HEK293T (cell line): ENCODE measurements at regions not wholly inside any gene's neighbourhood (a gene's known extent, or its start where the extent isn't known, plus 50 kb on each side); places are given as distances from the start of the nearest gene placed in this dataset.

ENCODE experiments used
- CTCF ChIA-PET: fragments of 350-600 bp; formaldehyde crosslinking; extraction: SDS; loops from one replicate; lab custom pipeline; 2021; ENCODE audit warnings: antibody characterized with exemption, inconsistent platforms; lab: Yijun Ruan, JAX
- POLR2A ChIA-PET: fragments of 350-600 bp; formaldehyde crosslinking; extraction: SDS; loops from one replicate; lab custom pipeline; 2020; ENCODE audit warnings: antibody characterized with exemption, inconsistent platforms; lab: Yijun Ruan, JAX
- DNase-seq: peaks from one replicate; pipeline ENCODE4 v3.0.0; 2012; ENCODE audit warnings: mixed read lengths; ENCODE audit errors: extremely low spot score
- ARNT ChIP-seq: fragments of 450-650 bp; IDR thresholded peaks from 2 replicates; pipeline ENCODE4 v1.6.1; 2017; ENCODE audit warnings: mild to moderate bottlenecking
- BHLHE40 ChIP-seq: fragments of 450-650 bp; IDR thresholded peaks from 2 replicates; pipeline ENCODE4 v1.6.1; 2016; ENCODE audit warnings: mild to moderate bottlenecking, moderate library complexity, borderline replicate concordance
- CTBP1 ChIP-seq: fragments of 450-650 bp; IDR thresholded peaks from 2 replicates; pipeline ENCODE4 v1.6.1; 2016; ENCODE audit warnings: borderline replicate concordance
- ELF4 ChIP-seq: fragments of 450-650 bp; IDR thresholded peaks from 2 replicates; pipeline ENCODE4 v1.6.1; 2017; ENCODE audit warnings: antibody characterized with exemption
- FOXA1 ChIP-seq: fragments of 450-650 bp; IDR thresholded peaks from 2 replicates; pipeline ENCODE4 v1.6.1; 2016; ENCODE audit warnings: mild to moderate bottlenecking
- FOXK2 ChIP-seq: fragments of 450-650 bp; IDR thresholded peaks from 2 replicates; pipeline ENCODE4 v1.6.1; 2016; ENCODE audit warnings: mild to moderate bottlenecking
- FOXM1 ChIP-seq: fragments of 450-650 bp; IDR thresholded peaks from 2 replicates; pipeline ENCODE4 v1.6.1; 2017; ENCODE audit warnings: mild to moderate bottlenecking, borderline replicate concordance
- HDGF ChIP-seq: fragments of 450-650 bp; IDR thresholded peaks from 2 replicates; pipeline ENCODE4 v1.6.1; 2017; ENCODE audit warnings: antibody characterized with exemption, borderline replicate concordance
- L3MBTL2 ChIP-seq: fragments of 450-650 bp; conservative IDR thresholded peaks from 2 replicates; pipeline ENCODE4 v1.6.1; 2016; ENCODE audit warnings: mild to moderate bottlenecking
- LEF1 ChIP-seq: fragments of 450-650 bp; IDR thresholded peaks from 2 replicates; pipeline ENCODE4 v1.6.1; 2017; ENCODE audit warnings: mild to moderate bottlenecking, borderline replicate concordance
- NFRKB ChIP-seq: fragments of 450-650 bp; IDR thresholded peaks from 2 replicates; pipeline ENCODE4 v1.6.1; 2016; ENCODE audit warnings: mild to moderate bottlenecking, moderate library complexity
- PKNOX1 ChIP-seq: fragments of 450-650 bp; IDR thresholded peaks from 2 replicates; pipeline ENCODE4 v1.6.1; 2016
- SP1 ChIP-seq: fragments of 450-650 bp; IDR thresholded peaks from 2 replicates; pipeline ENCODE4 v1.6.1; 2017
- SUZ12 ChIP-seq: fragments of 450-650 bp; IDR thresholded peaks from 2 replicates; pipeline ENCODE4 v1.6.1; 2016; ENCODE audit warnings: mild to moderate bottlenecking
- TARDBP ChIP-seq: fragments of 450-650 bp; IDR thresholded peaks from 2 replicates; pipeline ENCODE4 v1.6.1; 2016
- ZNF384 ChIP-seq: fragments of 450-650 bp; IDR thresholded peaks from 2 replicates; pipeline ENCODE4 v1.6.1; 2016

GRCh38 chr9:1743121-1743960, 271.8 kb upstream of the SMARCA2 start:
- ChIA-PET POLR2A (no interaction called here), CTCF (no interaction called here)
- TF ChIP-seq ELF4 (no peak), SP1 (no peak), TARDBP (no peak), SUZ12 (no peak), FOXA1 (no peak), CTBP1 (no peak), NFRKB (no peak), ZNF384 (no peak), L3MBTL2 (no peak), HDGF (no peak), ARNT (no peak)
- no peak for DNase-seq

- DNase-seq: no peak
- no peak for TF ChIP-seq ARNT
- TF ChIP-seq PKNOX1: no peak
- TF ChIP-seq L3MBTL2: no peak
- no peak for TF ChIP-seq TARDBP
- no peak for TF ChIP-seq ELF4
- TF ChIP-seq CTBP1: no peak
- POLR2A ChIA-PET: no interaction called here
- CTCF ChIA-PET: no interaction called here
Observed at GRCh38 chr9:1745980-1746379, 269.2 kb upstream of the SMARCA2 start.

DNA sequence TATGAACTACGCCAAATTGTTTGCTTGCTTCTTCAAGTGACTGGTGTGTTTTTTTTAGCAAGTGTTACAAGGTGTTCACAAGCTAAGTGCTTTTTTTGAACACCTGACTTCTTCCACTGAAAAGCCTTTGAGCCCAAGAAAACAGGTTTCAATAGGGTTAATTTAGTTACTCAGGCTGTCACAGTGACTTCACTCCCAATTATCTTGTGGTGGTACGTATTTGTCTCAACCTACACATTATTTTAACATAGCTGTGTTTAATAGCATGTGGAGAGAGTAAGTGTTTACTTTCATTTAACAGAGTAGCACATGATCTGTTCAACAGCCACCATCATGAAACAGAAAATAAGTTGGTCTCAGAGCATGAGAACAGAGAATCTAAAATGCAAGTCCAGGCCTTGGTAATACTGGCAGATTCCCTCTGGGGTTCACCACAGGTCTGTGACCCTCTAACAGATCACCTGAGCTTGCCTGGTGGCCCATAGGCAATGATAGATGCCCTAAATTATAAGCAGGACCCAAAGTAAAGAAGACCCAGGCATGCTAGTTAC, 267.7 kb upstream of the SMARCA2 start:
- DNase-seq: no peak
- ChIA-PET CTCF (no interaction called here), POLR2A (no interaction called here)
- TF ChIP-seq BHLHE40 (no peak), PKNOX1 (no peak), SP1 (no peak), FOXK2 (no peak), SUZ12 (no peak), ARNT (no peak), L3MBTL2 (no peak), ZNF384 (no peak), LEF1 (no peak), ELF4 (no peak), NFRKB (no peak), HDGF (no peak), CTBP1 (no peak)

DNA sequence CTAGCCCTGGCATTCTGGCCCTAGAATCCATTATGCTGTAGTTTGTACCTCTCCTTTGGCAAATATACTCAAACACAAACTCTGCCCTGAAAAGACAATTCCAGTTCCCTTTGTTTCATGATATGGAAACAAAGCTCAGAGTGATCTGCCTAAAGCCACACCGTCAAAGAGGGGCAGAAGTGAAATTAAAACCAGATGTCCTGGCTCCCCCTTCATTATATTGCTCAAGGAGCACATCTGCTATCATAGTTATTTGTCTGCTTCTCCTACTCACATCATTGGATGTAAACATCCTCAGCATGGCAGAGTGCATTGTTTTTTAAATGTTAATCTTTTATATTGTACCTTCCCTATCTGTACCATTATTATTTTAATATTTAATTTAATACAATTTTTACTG, 266.7 kb upstream of the SMARCA2 start:
- CTCF ChIA-PET: no interaction called here

DNA sequence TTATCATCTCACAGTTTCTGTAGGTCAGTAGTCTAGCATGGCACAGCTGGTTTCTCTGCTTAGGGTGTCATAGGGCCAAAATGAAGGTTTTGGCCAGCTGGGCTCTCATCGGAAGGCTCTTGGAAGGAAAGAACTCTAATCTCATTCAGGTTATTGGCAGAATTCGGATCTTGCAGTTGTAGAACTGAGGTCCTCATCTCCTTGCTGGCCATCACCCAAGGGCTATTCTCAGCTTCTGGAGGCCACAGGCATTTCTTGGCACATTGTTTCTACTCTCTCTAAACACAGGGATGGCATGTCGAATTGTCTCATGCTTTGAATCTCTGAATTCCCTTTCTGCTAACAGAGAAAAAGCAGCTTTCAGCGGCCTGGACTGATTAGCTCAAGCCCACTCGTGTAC, 258.0 kb upstream of the SMARCA2 start:
- ChIA-PET POLR2A (no interaction called here), CTCF (no interaction called here)
- DNase-seq: no peak
- no peak for TF ChIP-seq HDGF
- no peak for TF ChIP-seq SP1
- TF ChIP-seq FOXA1: no peak
- no peak for TF ChIP-seq ZNF384
- no peak for TF ChIP-seq ARNT
- TF ChIP-seq FOXM1: no peak
- TF ChIP-seq LEF1: no peak
- TF ChIP-seq PKNOX1: no peak
- no peak for TF ChIP-seq TARDBP
- no peak for TF ChIP-seq FOXK2
- TF ChIP-seq SUZ12: no peak
- no peak for TF ChIP-seq NFRKB
- no peak for TF ChIP-seq L3MBTL2
- no peak for TF ChIP-seq ELF4
- no peak for TF ChIP-seq CTBP1
- TF ChIP-seq BHLHE40: no peak

More for the DNA sequence above, 266.7 kb upstream of the SMARCA2 start:
- TF ChIP-seq ARNT: no peak
- no peak for TF ChIP-seq SP1
- TF ChIP-seq LEF1: no peak
- TF ChIP-seq L3MBTL2: no peak
- TF ChIP-seq ELF4: no peak
- TF ChIP-seq FOXK2: no peak
- TF ChIP-seq ZNF384: no peak
- TF ChIP-seq TARDBP: no peak
- TF ChIP-seq FOXA1: no peak
- TF ChIP-seq SUZ12: no peak
- no peak for TF ChIP-seq BHLHE40
- TF ChIP-seq CTBP1: no peak
- no peak for TF ChIP-seq NFRKB
- no peak for TF ChIP-seq HDGF
- no peak for TF ChIP-seq FOXM1
- TF ChIP-seq PKNOX1: no peak
- DNase-seq: no peak
- POLR2A ChIA-PET: no interaction called here
